Mesenchymal stem cell (in vitro differentiated cells and primary cell): ENCODE measurements at regions not wholly inside any gene's neighbourhood (a gene's known extent, or its start where the extent isn't known, plus 50 kb on each side); places are given as distances from the start of the nearest gene placed in this dataset.

Source experiments
- DNase-seq: peaks from one replicate; pipeline ENCODE4 v3.0.0-alpha.2; 2013
- H2AFZ ChIP-seq: one replicate; pipeline ENCODE4 v1.6.1; 2013; ENCODE audit warnings: low read depth, mild to moderate bottlenecking, control low read depth, inconsistent platforms, low read length, moderate library complexity
- H2AK5ac ChIP-seq: 2 replicates; pipeline ENCODE4 v1.6.1; 2013; ENCODE audit warnings: low read length, moderate library complexity, mild to moderate bottlenecking, inconsistent platforms; ENCODE audit not compliant: severe bottlenecking
- H2BK120ac ChIP-seq: one replicate; pipeline ENCODE4 v1.6.1; 2013; ENCODE audit warnings: low read depth, mild to moderate bottlenecking, inconsistent platforms, low read length, moderate library complexity
- H2BK12ac ChIP-seq, 2 experiments: one replicate each; pipeline ENCODE4 v1.6.1; 2013; ENCODE audit warnings: inconsistent platforms in 2 of 2, low read length in 2 of 2, mild to moderate bottlenecking in 2 of 2, moderate library complexity in 2 of 2, control low read depth in 1 of 2
- H2BK15ac ChIP-seq: one replicate; pipeline ENCODE4 v1.6.1; 2013; ENCODE audit warnings: mild to moderate bottlenecking, low read depth, inconsistent platforms; ENCODE audit not compliant: poor library complexity, severe bottlenecking
- H2BK5ac ChIP-seq: 2 replicates; pipeline ENCODE4 v1.6.1; 2013; ENCODE audit warnings: low read depth, mild to moderate bottlenecking, low read length, control low read depth, inconsistent platforms; ENCODE audit not compliant: poor library complexity, severe bottlenecking
- H3K14ac ChIP-seq, 2 experiments: one replicate each; pipeline ENCODE4 v1.6.1; 2013; ENCODE audit warnings: inconsistent platforms in 2 of 2, low read length in 2 of 2, control low read depth in 1 of 2, mild to moderate bottlenecking in 1 of 2, moderate library complexity in 1 of 2
- H3K18ac ChIP-seq, 2 experiments: one replicate each; pipeline ENCODE4 v1.6.1; 2013; ENCODE audit warnings: inconsistent platforms in 2 of 2, low read length in 2 of 2, control low read depth in 1 of 2, low read depth in 1 of 2, mild to moderate bottlenecking in 1 of 2
- H3K23ac ChIP-seq, 2 experiments: one replicate each; pipeline ENCODE4 v1.6.1; 2013; ENCODE audit warnings: inconsistent platforms in 2 of 2, low read length in 2 of 2, mild to moderate bottlenecking in 2 of 2, moderate library complexity in 2 of 2, control low read depth in 1 of 2
- H3K27ac ChIP-seq: 2 replicates; pipeline ENCODE4 v1.5.1; 2013; ENCODE audit warnings: mild to moderate bottlenecking, moderate library complexity, low read length, control low read depth, inconsistent platforms; ENCODE audit not compliant: poor library complexity, severe bottlenecking
- H3K27me3 ChIP-seq, 2 experiments: 2 replicates each; pipeline versions ENCODE4 v1.6.1 to v1.7.0; 2013; ENCODE audit warnings: low read length in 2 of 2, mild to moderate bottlenecking in 2 of 2, moderate library complexity in 2 of 2, control low read depth in 1 of 2, inconsistent platforms in 1 of 2; ENCODE audit not compliant: control insufficient read depth in 1 of 2, insufficient read depth in 1 of 2
- H3K36me3 ChIP-seq, 2 experiments: 2 replicates each; pipeline versions ENCODE4 v1.6.1 to v1.7.0; 2013; ENCODE audit warnings: low read length in 2 of 2, control low read depth in 1 of 2, inconsistent platforms in 1 of 2, low read depth in 1 of 2, mild to moderate bottlenecking in 1 of 2; ENCODE audit not compliant: insufficient read depth in 2 of 2, control insufficient read depth in 1 of 2
- H3K4ac ChIP-seq, 2 experiments: one replicate each; pipeline ENCODE4 v1.6.1; 2013; ENCODE audit warnings: inconsistent platforms in 2 of 2, low read length in 2 of 2, mild to moderate bottlenecking in 2 of 2, moderate library complexity in 2 of 2, control low read depth in 1 of 2, low read depth in 1 of 2
- H3K4me1 ChIP-seq: 2 replicates; pipeline ENCODE4 v1.6.1; 2013; ENCODE audit warnings: low read depth, low read length, control low read depth; ENCODE audit not compliant: control insufficient read depth, insufficient read depth
- H3K4me2 ChIP-seq: 2 replicates; pipeline ENCODE4 v1.6.1; 2013; ENCODE audit warnings: low read length, mild to moderate bottlenecking, inconsistent platforms; ENCODE audit not compliant: poor library complexity, severe bottlenecking
- H3K4me3 ChIP-seq, 2 experiments: 2 replicates each; pipeline versions ENCODE4 v1.5.1 to v1.7.0; 2013; ENCODE audit warnings: low read length in 2 of 2, mild to moderate bottlenecking in 2 of 2, control low read depth in 1 of 2, low read depth in 1 of 2; ENCODE audit not compliant: insufficient read depth in 1 of 2
- H3K79me1 ChIP-seq: replicated peaks from 2 replicates; pipeline ENCODE4 v1.6.1; 2013; ENCODE audit warnings: mild to moderate bottlenecking, control low read depth, low read length, inconsistent platforms; ENCODE audit not compliant: poor library complexity, severe bottlenecking
- H3K9ac ChIP-seq: 2 replicates; pipeline ENCODE4 v1.7.0; 2013; ENCODE audit warnings: mild to moderate bottlenecking, low read length, moderate library complexity
- H3K9me3 ChIP-seq: 2 replicates; pipeline ENCODE4 v1.7.0; 2013; ENCODE audit warnings: mild to moderate bottlenecking, low read length; ENCODE audit not compliant: control insufficient read depth
- H4K8ac ChIP-seq: one replicate; pipeline ENCODE4 v1.6.1; 2013; ENCODE audit warnings: inconsistent platforms, mild to moderate bottlenecking, low read length, moderate library complexity
- H4K91ac ChIP-seq: one replicate; pipeline ENCODE4 v1.6.1; 2013; ENCODE audit warnings: mild to moderate bottlenecking, low read length, inconsistent platforms
- WGBS: methylation state at CpG from one replicate; pipeline ENCODE4 v1.1.7; 2013; ENCODE audit warnings: mixed read lengths; 5-methylcytosine and 5-hydroxymethylcytosine counted together

DNA sequence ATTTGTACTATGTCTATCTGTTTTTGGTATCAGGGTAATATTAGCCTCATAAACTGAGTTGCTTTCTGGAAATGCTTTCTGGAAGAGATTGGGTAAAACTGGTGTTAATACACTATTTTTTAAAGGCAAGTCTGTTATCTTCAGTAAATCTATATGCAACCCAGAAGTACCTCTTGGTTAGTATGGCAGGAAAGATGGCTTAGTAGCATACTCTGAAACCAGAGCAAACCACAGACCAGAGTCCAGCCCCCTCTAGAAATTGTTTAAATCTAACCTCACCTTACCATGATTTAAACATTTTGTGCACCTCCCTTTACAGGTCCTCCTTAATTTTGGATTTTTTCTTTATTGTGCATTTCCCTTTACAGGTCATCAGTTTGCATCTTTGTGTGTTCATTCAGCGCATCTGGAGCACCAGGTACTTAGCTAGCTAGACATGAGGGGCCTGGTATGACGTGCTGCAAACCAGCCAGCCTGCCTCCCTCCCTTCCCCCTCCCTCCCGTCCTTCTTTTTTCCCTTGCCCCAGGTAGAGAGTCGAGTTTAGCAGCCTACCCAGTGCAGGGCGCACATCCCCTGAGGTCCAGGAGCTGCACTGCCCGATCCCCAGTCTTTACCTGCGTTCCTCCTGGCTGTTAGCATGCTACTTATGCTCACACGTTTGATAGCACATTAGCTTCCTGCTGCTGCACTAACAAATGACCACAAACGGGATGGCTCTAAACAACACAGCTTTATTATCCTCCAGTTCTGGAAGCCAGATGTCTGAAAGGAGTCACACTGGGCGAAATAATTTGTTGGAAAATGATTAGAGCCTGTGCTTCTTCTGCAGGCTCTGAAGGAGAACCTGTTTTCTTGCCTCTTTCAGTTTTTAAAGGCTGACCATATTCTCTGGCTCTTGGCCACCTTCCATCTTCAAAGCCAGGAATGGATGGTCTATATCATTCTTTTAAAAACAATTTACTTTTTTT is 299.9 kb upstream of the HABP2 start:
- no peak overlapping the region for H3K4me2 ChIP-seq
- WGBS: 35% methylated on average over 10 of the region's 10 CpGs
- no peaks in the 10 kb centered on the region for H3K36me3 ChIP-seq
- no peak overlapping the region for H2AFZ ChIP-seq
- H3K4ac ChIP-seq: no peak overlapping the region
- peak overlapping the region in 1 of 2 experiments; percentile 21 for H3K18ac ChIP-seq
- no peak overlapping the region for H4K91ac ChIP-seq
- H3K27me3 ChIP-seq: peaks cover 1 to 49% of the 10 kb centered on the region in 2 experiments
- H2BK12ac ChIP-seq: no peak overlapping the region
- H2BK120ac ChIP-seq: no peak overlapping the region
- H3K4me1 ChIP-seq: no peaks in the 10 kb centered on the region
- H3K27ac ChIP-seq: no peak overlapping the region
- H4K8ac ChIP-seq: no peak overlapping the region
- no peak for DNase-seq
- no peak overlapping the region for H2AK5ac ChIP-seq
- H3K9ac ChIP-seq: no peak overlapping the region
- no peak overlapping the region for H2BK15ac ChIP-seq
- no peaks in the 10 kb centered on the region for H3K79me1 ChIP-seq
- no peaks in the 10 kb centered on the region for H3K9me3 ChIP-seq
- H3K14ac ChIP-seq: peak overlapping the region in 1 of 2 experiments; percentile 86
- no peak overlapping the region for H3K4me3 ChIP-seq
- no peak overlapping the region for H3K23ac ChIP-seq
- H2BK5ac ChIP-seq: no peak overlapping the region

DNA sequence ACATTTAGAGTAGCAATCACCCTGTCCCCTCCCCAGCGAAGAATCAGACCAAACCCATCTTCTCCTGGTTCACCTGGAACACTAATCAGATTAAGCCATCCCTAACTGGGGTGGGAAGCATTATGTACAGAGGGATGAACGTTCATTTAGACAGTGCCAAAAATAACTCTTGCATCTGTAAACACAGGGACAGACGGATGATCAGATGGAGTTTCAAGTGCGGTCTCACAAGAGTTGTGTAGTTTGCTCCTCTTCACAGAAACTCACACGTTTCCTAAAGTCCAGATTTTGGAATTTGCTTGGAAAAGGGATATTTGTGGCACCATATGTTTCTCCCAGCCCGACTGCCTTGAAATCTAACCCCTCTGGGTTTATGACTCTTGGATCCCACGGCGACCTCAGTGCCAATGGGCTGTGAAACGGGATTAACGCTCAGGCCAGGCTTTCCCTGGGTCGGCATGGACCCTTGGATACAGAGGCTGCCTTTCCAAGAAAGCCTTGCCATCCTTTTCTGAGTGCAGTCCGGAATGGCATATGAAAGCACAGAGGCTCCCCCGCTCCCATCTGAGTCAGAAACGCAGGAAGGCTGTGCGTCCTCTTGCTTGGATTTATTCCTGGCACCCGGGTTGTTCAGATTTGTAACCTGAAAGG is 293.2 kb upstream of the HABP2 start:
- H4K8ac ChIP-seq: no peak overlapping the region
- H3K4ac ChIP-seq: no peak overlapping the region

DNA sequence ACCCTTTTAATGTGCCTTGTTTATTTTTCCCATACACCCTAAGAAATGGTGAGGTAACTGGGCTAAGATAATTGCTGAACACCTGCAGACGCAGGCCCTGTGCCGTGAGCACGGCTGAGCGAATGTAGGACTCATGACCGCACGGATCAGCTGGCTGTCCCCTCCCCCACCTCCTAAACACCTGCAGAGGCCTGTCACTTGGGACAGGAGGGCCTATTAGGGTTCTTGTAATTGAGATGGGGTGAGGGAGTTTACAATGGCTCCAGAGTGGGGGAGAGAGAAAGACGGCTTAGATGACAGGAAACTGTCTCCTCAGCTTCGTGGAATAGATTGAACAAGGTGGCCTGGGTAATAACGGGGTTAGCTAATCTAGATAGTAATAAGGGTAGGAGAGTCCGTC is 291.7 kb upstream of the HABP2 start:
- 91% methylated on average over 8 of the region's 10 CpGs for WGBS
- Histone ChIP-seq H3K4me3 (no peak overlapping the region), H3K23ac (no peak overlapping the region), H4K91ac (no peak overlapping the region), H2BK5ac (no peak overlapping the region), H4K8ac (no peak overlapping the region), H3K14ac (no peak overlapping the region), H2AFZ (no peak overlapping the region), H3K18ac (no peak overlapping the region), H2AK5ac (no peak overlapping the region), H3K36me3 (no peaks in the 10 kb centered on the region), H3K27me3 (peaks cover 8 to 51% of the 10 kb centered on the region in 2 experiments), H2BK15ac (no peak overlapping the region), H3K9me3 (no peaks in the 10 kb centered on the region), H2BK12ac (no peak overlapping the region), H3K4ac (no peak overlapping the region), H3K4me2 (no peak overlapping the region), H3K4me1 (no peaks in the 10 kb centered on the region), H2BK120ac (no peak overlapping the region), H3K9ac (no peak overlapping the region), H3K79me1 (no peaks in the 10 kb centered on the region), H3K27ac (no peak overlapping the region)
- no peak for DNase-seq

More for the DNA sequence above, 293.2 kb upstream of the HABP2 start:
- H3K14ac ChIP-seq: no peak overlapping the region
- H3K9ac ChIP-seq: no peak overlapping the region
- H3K23ac ChIP-seq: no peak overlapping the region
- H3K4me1 ChIP-seq: no peaks in the 10 kb centered on the region
- no peak for DNase-seq
- H4K91ac ChIP-seq: no peak overlapping the region
- no peaks in the 10 kb centered on the region for H3K9me3 ChIP-seq
- 71% methylated on average over 15 of the region's 16 CpGs for WGBS
- H3K18ac ChIP-seq: no peak overlapping the region
- H2AFZ ChIP-seq: no peak overlapping the region
- H2BK120ac ChIP-seq: no peak overlapping the region
- peaks cover 8 to 62% of the 10 kb centered on the region in 2 experiments for H3K27me3 ChIP-seq
- H3K4me2 ChIP-seq: no peak overlapping the region
- H3K79me1 ChIP-seq: no peaks in the 10 kb centered on the region
- no peaks in the 10 kb centered on the region for H3K36me3 ChIP-seq
- H2BK15ac ChIP-seq: no peak overlapping the region
- no peak overlapping the region for H2AK5ac ChIP-seq
- H3K27ac ChIP-seq: no peak overlapping the region
- no peak overlapping the region for H2BK5ac ChIP-seq
- H2BK12ac ChIP-seq: no peak overlapping the region
- H3K4me3 ChIP-seq: no peak overlapping the region

DNA sequence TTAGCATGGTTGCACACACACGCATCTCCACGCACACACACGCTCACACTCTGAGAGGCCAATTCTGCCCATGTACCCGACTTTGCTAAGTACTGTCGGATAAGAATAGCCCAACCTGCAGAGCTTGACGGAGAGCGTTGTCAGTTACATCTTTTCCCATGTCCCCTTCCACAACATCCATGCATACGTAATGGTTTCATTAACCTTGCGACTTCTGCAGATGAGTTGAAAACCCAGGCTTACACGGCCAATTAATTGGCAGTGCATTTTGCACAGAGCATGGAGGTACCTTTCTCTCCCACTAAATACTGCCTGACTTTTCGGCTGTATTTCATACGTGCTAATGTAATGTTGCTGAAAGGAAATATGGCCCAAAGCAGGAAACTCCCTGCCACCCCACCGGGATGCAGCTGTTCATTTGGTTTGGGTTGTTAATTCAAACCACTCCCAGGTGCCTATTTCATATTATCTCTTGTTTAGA is 291.2 kb upstream of the HABP2 start:
- Histone ChIP-seq H3K23ac (no peak overlapping the region), H3K14ac (no peak overlapping the region), H3K9ac (no peak overlapping the region), H3K36me3 (no peaks in the 10 kb centered on the region), H2BK12ac (no peak overlapping the region), H4K8ac (no peak overlapping the region), H3K4me1 (no peaks in the 10 kb centered on the region), H2BK15ac (no peak overlapping the region), H3K9me3 (no peaks in the 10 kb centered on the region), H3K18ac (no peak overlapping the region), H2BK120ac (no peak overlapping the region), H3K4me2 (no peak overlapping the region), H2AK5ac (no peak overlapping the region), H3K4me3 (no peak overlapping the region), H2AFZ (no peak overlapping the region), H3K27ac (no peak overlapping the region), H3K79me1 (no peaks in the 10 kb centered on the region), H3K27me3 (peaks cover 8 to 49% of the 10 kb centered on the region in 2 experiments), H3K4ac (no peak overlapping the region), H4K91ac (no peak overlapping the region), H2BK5ac (no peak overlapping the region)
- DNase-seq: no peak
- WGBS: 96% methylated on average over 13 of the region's 13 CpGs
